Osteoblast (primary cell): ENCODE measurements at regions not wholly inside any gene's neighbourhood (a gene's known extent, or its start where the extent isn't known, plus 50 kb on each side); places are given as distances from the start of the nearest gene placed in this dataset.

ENCODE experiments used
- DNase-seq: peaks from one replicate; pipeline ENCODE4 v3.0.0; 2011; ENCODE audit warnings: low spot score, mixed read lengths; ENCODE audit not compliant: insufficient read length; ENCODE audit errors: missing footprints
- H2AFZ ChIP-seq: 2 replicates; pipeline ENCODE4 v1.6.0; 2011; ENCODE audit warnings: mild to moderate bottlenecking, low read length
- H3K27ac ChIP-seq: 2 replicates; pipeline ENCODE4 v1.5.1; 2011; ENCODE audit warnings: mild to moderate bottlenecking, low read depth, low read length, moderate library complexity
- H3K27me3 ChIP-seq: 2 replicates; pipeline ENCODE4 v1.6.0; 2012; ENCODE audit warnings: mild to moderate bottlenecking, control low read depth, inconsistent platforms, low read length, moderate library complexity; ENCODE audit not compliant: insufficient read depth
- H3K36me3 ChIP-seq: 2 replicates; pipeline ENCODE4 v1.5.1; 2011; ENCODE audit warnings: mild to moderate bottlenecking, low read length, control low read depth, moderate library complexity; ENCODE audit not compliant: insufficient read depth
- H3K4me1 ChIP-seq: 2 replicates; pipeline ENCODE4 v1.5.1; 2011; ENCODE audit warnings: mild to moderate bottlenecking, low read length, control low read depth, moderate library complexity; ENCODE audit not compliant: insufficient read depth
- H3K4me2 ChIP-seq: 2 replicates; pipeline ENCODE4 v1.6.0; 2011; ENCODE audit warnings: mild to moderate bottlenecking, low read length; ENCODE audit not compliant: insufficient read depth
- H3K4me3 ChIP-seq: fragments of 200-600 bp; sonication (generic); 3 replicates; pipeline ENCODE4 v1.5.1; 2012; ENCODE audit warnings: mild to moderate bottlenecking, low read length, inconsistent platforms; ENCODE audit not compliant: insufficient read depth
- H3K79me2 ChIP-seq: 2 replicates; pipeline ENCODE4 v1.6.0; 2012; ENCODE audit warnings: mild to moderate bottlenecking, low read length, control low read depth, inconsistent platforms; ENCODE audit not compliant: insufficient read depth
- H3K9me3 ChIP-seq: 2 replicates; pipeline ENCODE4 v1.5.1; 2011; ENCODE audit warnings: low read depth, low read length, control low read depth
- H4K20me1 ChIP-seq: 2 replicates; pipeline ENCODE4 v1.6.0; 2012; ENCODE audit warnings: mild to moderate bottlenecking, low read length, control low read depth; ENCODE audit not compliant: insufficient read depth
- TF ChIP-seq, protein P1 (sequence below): IDR thresholded peaks from 2 replicates; pipeline ENCODE4 v1.5.1; 2011; ENCODE audit warnings: mild to moderate bottlenecking, low read depth, low read length, moderate library complexity; ENCODE audit errors: extremely low read depth

GRCh38 chr13:74889321-74889720 is 592.6 kb downstream of the TBC1D4 start:
- Histone ChIP-seq H4K20me1 (no peaks in the 10 kb centered on the region), H3K36me3 (no peaks in the 10 kb centered on the region), H3K9me3 (no peaks in the 10 kb centered on the region), H3K4me2 (no peak overlapping the region), H3K79me2 (no peaks in the 10 kb centered on the region), H2AFZ (no peak overlapping the region), H3K27me3 (no peaks in the 10 kb centered on the region), H3K4me3 (no peak overlapping the region), H3K27ac (no peak overlapping the region), H3K4me1 (peaks cover 20% of the 10 kb centered on the region)
- no peak for DNase-seq
- TF ChIP-seq, protein P1, sequence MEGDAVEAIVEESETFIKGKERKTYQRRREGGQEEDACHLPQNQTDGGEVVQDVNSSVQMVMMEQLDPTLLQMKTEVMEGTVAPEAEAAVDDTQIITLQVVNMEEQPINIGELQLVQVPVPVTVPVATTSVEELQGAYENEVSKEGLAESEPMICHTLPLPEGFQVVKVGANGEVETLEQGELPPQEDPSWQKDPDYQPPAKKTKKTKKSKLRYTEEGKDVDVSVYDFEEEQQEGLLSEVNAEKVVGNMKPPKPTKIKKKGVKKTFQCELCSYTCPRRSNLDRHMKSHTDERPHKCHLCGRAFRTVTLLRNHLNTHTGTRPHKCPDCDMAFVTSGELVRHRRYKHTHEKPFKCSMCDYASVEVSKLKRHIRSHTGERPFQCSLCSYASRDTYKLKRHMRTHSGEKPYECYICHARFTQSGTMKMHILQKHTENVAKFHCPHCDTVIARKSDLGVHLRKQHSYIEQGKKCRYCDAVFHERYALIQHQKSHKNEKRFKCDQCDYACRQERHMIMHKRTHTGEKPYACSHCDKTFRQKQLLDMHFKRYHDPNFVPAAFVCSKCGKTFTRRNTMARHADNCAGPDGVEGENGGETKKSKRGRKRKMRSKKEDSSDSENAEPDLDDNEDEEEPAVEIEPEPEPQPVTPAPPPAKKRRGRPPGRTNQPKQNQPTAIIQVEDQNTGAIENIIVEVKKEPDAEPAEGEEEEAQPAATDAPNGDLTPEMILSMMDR = no peak

- H4K20me1 ChIP-seq = no peaks in the 10 kb centered on the region
- peak overlapping the region; percentile 15 for H3K4me2 ChIP-seq
- H3K36me3 ChIP-seq = no peaks in the 10 kb centered on the region
- no peaks in the 10 kb centered on the region for H3K79me2 ChIP-seq
- peak overlapping the region; percentile 43 for H2AFZ ChIP-seq
- peaks cover 11% of the 10 kb centered on the region for H3K4me1 ChIP-seq
- no peaks in the 10 kb centered on the region for H3K27me3 ChIP-seq
- no peak for DNase-seq
- H3K27ac ChIP-seq = no peak overlapping the region
- no peak overlapping the region for H3K4me3 ChIP-seq
- H3K9me3 ChIP-seq = no peaks in the 10 kb centered on the region
- TF ChIP-seq, protein P1 = no peak
These were observed 595.5 kb downstream of the TBC1D4 start for GRCh38 chr13:74886502-74886901.

GRCh38 chr13:74883834-74884233 is 598.1 kb downstream of the TBC1D4 start:
- Histone ChIP-seq H2AFZ (no peak overlapping the region), H3K4me3 (no peak overlapping the region), H3K36me3 (no peaks in the 10 kb centered on the region), H3K4me2 (no peak overlapping the region), H3K9me3 (no peaks in the 10 kb centered on the region), H3K4me1 (peaks cover 8% of the 10 kb centered on the region), H3K79me2 (no peaks in the 10 kb centered on the region), H3K27me3 (no peaks in the 10 kb centered on the region), H3K27ac (no peak overlapping the region), H4K20me1 (no peaks in the 10 kb centered on the region)
- DNase-seq = no peak
- TF ChIP-seq, protein P1 = peak; percentile 40

DNA sequence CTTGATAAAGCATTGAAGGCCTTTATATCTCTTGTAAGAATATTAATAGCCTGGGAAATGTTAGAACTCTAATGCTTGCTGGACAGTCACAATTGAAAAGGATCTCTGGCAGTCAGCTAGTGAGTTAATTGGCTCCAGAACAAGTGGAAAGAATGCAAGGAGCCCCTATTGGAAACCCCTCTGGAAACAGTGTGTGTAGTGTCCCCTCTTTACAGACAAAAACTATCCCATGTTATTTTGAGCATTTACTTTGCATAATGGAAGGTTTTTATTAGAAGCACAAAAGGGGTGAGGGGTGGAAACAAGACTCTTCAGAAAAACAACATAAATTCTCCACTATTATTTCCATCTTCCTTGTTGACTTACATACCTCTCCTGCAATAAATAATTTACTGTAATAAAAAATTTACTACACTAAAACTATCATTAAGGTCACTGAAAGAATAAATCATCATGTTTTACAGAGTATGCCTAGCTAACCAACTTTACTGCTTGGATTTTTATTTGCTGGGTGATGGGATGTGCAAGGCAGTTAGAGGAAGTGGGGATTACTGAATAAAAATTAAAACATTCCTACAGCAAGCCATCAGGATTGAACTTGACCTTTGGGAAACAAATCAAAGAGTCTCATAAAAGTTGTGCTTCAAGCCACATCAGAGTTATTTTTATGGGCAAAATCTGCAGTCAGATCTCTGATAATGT is 610.4 kb downstream of the TBC1D4 start:
- no peak for DNase-seq
- H3K27me3 ChIP-seq = no peaks in the 10 kb centered on the region
- no peak overlapping the region for H3K4me2 ChIP-seq
- H4K20me1 ChIP-seq = no peaks in the 10 kb centered on the region
- H3K79me2 ChIP-seq = no peaks in the 10 kb centered on the region
- TF ChIP-seq, protein P1 = no peak
- H3K4me3 ChIP-seq = no peak overlapping the region
- no peak overlapping the region for H2AFZ ChIP-seq
- peaks cover 6% of the 10 kb centered on the region for H3K4me1 ChIP-seq
- peaks cover 3% of the 10 kb centered on the region for H3K9me3 ChIP-seq
- no peaks in the 10 kb centered on the region for H3K36me3 ChIP-seq
- H3K27ac ChIP-seq = no peak overlapping the region
